ENCODE measurements at regions not wholly inside any gene's neighbourhood (a gene's known extent, or its start where the extent isn't known, plus 50 kb on each side); places are given as distances from the start of the nearest gene placed in this dataset.

DNA sequence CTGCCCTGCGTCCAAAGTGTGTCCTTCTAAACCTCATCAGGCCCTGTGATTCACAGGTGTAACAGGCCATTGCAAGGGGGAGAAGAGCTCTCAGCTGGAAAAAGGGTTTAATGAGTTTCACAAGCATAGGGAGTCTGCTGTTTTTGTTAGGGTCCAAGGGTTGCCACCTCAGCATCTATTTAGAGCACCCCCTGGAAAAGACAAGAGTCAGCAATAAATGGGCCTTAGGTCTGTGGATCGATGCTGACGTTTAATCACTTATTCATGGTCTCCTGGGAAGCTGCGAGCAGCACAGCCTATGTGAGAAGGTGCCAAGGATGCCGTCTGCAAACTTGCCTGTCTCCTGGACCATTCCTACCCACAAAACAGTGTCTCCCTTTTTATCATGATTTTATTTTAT is 78.4 kb upstream of the BAIAP2L1 start:
- no peak overlapping the region for H3K9ac ChIP-seq (replicated peaks in 1 of 4; ENCODE audit: extremely low read depth in 1 of 4, low read depth in 3 of 4, low read length in 3 of 4)
- no peak overlapping the region for H3K4me3 ChIP-seq (ENCODE audit: extremely low read depth in 1 of 4, insufficient read depth in 2 of 4, low read depth in 3 of 4, low read length in 4 of 4)
- H3K4me1 ChIP-seq (replicated peaks in 1 of 4; ENCODE audit: control insufficient read depth in 3 of 4, insufficient read depth in 4 of 4, low read length in 3 of 4): peaks cover 0 to 3% (median 0%) of the 10 kb centered on the region in 4 experiments; a peak in 1 of 7 replicates
- no peak overlapping the region for H3K23ac ChIP-seq (ENCODE audit: insufficient read length)
- no peaks in the 10 kb centered on the region for H4K20me1 ChIP-seq (replicated peaks in 1 of 2; ENCODE audit: control insufficient read depth in 1 of 2, insufficient read depth in 2 of 2, low read length in 2 of 2)
- H3K56ac ChIP-seq (replicated peaks; ENCODE audit: insufficient read length, low read depth, low read length): no peak overlapping the region
- no peak overlapping the region for H2AFZ ChIP-seq (ENCODE audit: low read length)
- 92% methylated on average over 5 of the region's 5 CpGs; no CpG with 5 or more reads in 1 of the 2 experiments for WGBS, 2 experiments (ENCODE audit: extremely low coverage in 1 of 2, insufficient coverage in 1 of 2, insufficient read length in 1 of 2, insufficient replicate concordance in 2 of 2, low coverage in 1 of 2, low lambda C conversion rate in 2 of 2, missing lambda C conversion rate in 1 of 2)
- no peak overlapping the region for H3K4ac ChIP-seq (replicated peaks; ENCODE audit: insufficient read length, low read depth, low read length)
- H3K18ac ChIP-seq (ENCODE audit: extremely low read depth, low read length): no peak overlapping the region
- H3K9me3 ChIP-seq (ENCODE audit: insufficient read depth in 2 of 2, low read depth in 1 of 2, low read length in 1 of 2): peaks cover 10% of the 10 kb centered on the region in 2 experiments
- CTCF ChIA-PET (ENCODE audit: partially characterized antibody): interaction anchor here (0.7 to 1.0 kb wide), 3 partner anchors 10 to 352 kb away, joined by 3 to 5 read pairs (median 3); no protein-coding TSS in a partner anchor
- no peak overlapping the region for H2BK5ac ChIP-seq (ENCODE audit: low read depth, low read length)
- H3K4me2 ChIP-seq (ENCODE audit: insufficient read depth in 1 of 2, low read depth in 2 of 2, low read length in 2 of 2): no peak overlapping the region
- H4K91ac ChIP-seq (replicated peaks; ENCODE audit: insufficient read length, low read length): no peak overlapping the region
- no peak overlapping the region for H2BK120ac ChIP-seq (replicated peaks; ENCODE audit: low read depth, low read length)
- TF ChIP-seq TAF1 (IDR thresholded peaks at IDR 0.05; ENCODE audit: low read depth, low read length): no peak
- TF ChIP-seq EZH2 (IDR thresholded peaks at IDR 0.05; ENCODE audit: low read depth, low read length, severe bottlenecking): no peak
- TF ChIP-seq CBX5 (IDR thresholded peaks at IDR 0.05; ENCODE audit: low read depth, low read length): no peak
- TF ChIP-seq MAFK (IDR thresholded peaks at IDR 0.05; ENCODE audit: low read depth, low read length): no peak
- no peak for TF ChIP-seq KDM4A (IDR thresholded peaks at IDR 0.05; ENCODE audit: low read depth, low read length, severe bottlenecking)
- TF ChIP-seq SIX5 (IDR thresholded peaks at IDR 0.05; ENCODE audit: low read depth, low read length): no peak
- TF ChIP-seq PHF8 (conservative IDR thresholded peaks at IDR 0.05; ENCODE audit: low read depth, low read length): no peak
- TF ChIP-seq SRF (IDR thresholded peaks at IDR 0.05; ENCODE audit: low read depth, low read length): no peak
- no peak for TF ChIP-seq RBBP5 (IDR thresholded peaks at IDR 0.05; ENCODE audit: borderline replicate concordance, low read depth, low read length)
- no peak overlapping the region for H2BK15ac ChIP-seq (ENCODE audit: low read length)
- no peaks in the 10 kb centered on the region for H3K36me3 ChIP-seq (ENCODE audit: control insufficient read depth in 2 of 4, insufficient read depth in 4 of 4, low read length in 3 of 4)
- H4K8ac ChIP-seq (ENCODE audit: extremely low read depth, insufficient read depth, low read length): no peak overlapping the region
- no peak overlapping the region for H2BK12ac ChIP-seq (ENCODE audit: low read depth, low read length)
- H2BK20ac ChIP-seq (ENCODE audit: low read length): no peak overlapping the region
- DNase-seq (ENCODE audit: low read depth in 1 of 2, low spot score in 2 of 2) (no peak), FAIRE-seq (no peak)
- POLR2A ChIA-PET (ENCODE audit: partially characterized antibody): no interaction called here
- no peaks in the 10 kb centered on the region for H3K79me1 ChIP-seq (ENCODE audit: low read depth, low read length)
- no peak overlapping the region for H3K27ac ChIP-seq (ENCODE audit: low read depth, low read length)
- no peak overlapping the region for H4K5ac ChIP-seq (ENCODE audit: insufficient read length, low read depth, low read length)
- H3K27me3 ChIP-seq (replicated peaks in 1 of 4; ENCODE audit: control insufficient read depth in 3 of 4, extremely low read depth in 1 of 4, insufficient read depth in 3 of 4, low read length in 3 of 4): no peaks in the 10 kb centered on the region
- no peaks in the 10 kb centered on the region for H3K23me2 ChIP-seq (ENCODE audit: low read depth, low read length)
- no peak overlapping the region for H2AK5ac ChIP-seq (ENCODE audit: low read depth, low read length)
- no peaks in the 10 kb centered on the region for H3K79me2 ChIP-seq (ENCODE audit: control insufficient read depth in 1 of 2, insufficient read depth in 2 of 2, low read length in 2 of 2)
- no peak overlapping the region for H3K14ac ChIP-seq (ENCODE audit: insufficient read length)
